ENCODE measurements at regions not wholly inside any gene's neighbourhood (a gene's known extent, or its start where the extent isn't known, plus 50 kb on each side); places are given as distances from the start of the nearest gene placed in this dataset.

DNA sequence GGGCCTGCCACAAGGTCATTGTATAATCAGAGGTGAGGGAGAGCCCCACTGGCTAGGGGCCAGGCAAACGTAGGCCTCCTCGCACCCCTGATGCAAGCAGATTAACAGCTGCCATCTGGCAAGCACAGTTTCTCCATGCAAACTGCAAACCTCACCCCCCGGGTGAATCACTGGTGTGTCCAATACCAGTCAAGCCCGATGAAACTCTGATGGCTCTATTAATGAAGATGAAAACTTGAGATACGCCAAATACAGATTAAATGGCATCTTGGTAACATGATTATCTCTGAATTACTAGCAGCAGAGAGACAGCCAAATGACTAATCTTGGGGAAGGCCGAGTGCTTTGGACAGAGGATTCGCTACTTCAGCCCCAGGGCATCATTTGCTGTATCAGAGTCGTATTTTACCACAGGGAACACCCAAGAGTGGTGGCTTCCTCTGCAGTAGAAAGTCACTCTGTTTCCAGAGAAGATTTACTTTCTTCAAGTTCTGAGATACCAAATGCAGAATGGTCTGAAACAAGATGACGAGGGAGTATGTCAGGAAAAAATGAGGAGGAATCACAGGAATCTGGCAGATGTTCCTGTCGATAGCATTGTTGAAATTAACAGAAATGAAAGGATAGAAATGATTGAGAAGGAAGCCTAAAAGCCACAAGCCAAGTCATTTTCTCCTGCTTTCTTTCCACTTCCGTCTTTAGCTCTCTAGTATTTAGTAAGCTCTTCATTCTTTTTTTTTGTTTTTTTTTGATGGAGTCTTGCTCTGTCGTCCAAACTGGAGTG is 96.2 kb upstream of the NR2F2 start:
- Histone ChIP-seq H3K36me3 (ENCODE audit: low read depth) (no peaks in the 10 kb centered on the region), H3K79me2 (ENCODE audit: insufficient read depth) (no peaks in the 10 kb centered on the region), H3K4me3 (peak overlapping the region; percentile 64), H3K9ac (peak overlapping the region; percentile 21; the same call in 1 of the 2 replicates), H4K20me1 (ENCODE audit: insufficient read depth) (no peaks in the 10 kb centered on the region), H3K9me3 (ENCODE audit: low read depth) (no peaks in the 10 kb centered on the region), H3K4me1 (ENCODE audit: insufficient read depth) (peaks cover 22% of the 10 kb centered on the region), H3K4me2 (ENCODE audit: unreplicated experiment) (peak overlapping the region; percentile 78), H3K27me3 (replicated peaks; ENCODE audit: insufficient read depth) (no peaks in the 10 kb centered on the region), H3F3A (ENCODE audit: insufficient read depth) (peaks cover 25% of the 10 kb centered on the region), H3K9me2 (ENCODE audit: insufficient read depth) (no peaks in the 10 kb centered on the region), H3K27ac (peak overlapping the region; percentile 59), H2AFZ (peak overlapping the region; percentile 40; the same call in 1 of the 2 replicates)
- 3 to 4% methylated on average over 12 of the region's 12 CpGs for WGBS, 2 experiments (ENCODE audit: low coverage in 1 of 2, low lambda C conversion rate in 2 of 2, missing lambda C conversion rate in 2 of 2)
- TF ChIP-seq EZH2phosphoT487 (IDR thresholded peaks at IDR 0.05; ENCODE audit: insufficient read depth, low read depth), result peak; percentile 89
- TF ChIP-seq EZH2 (IDR thresholded peaks at IDR 0.05; ENCODE audit: insufficient read depth, poor library complexity, severe bottlenecking), result no peak
- peak; percentile 88 for DNase-seq
- in situ Hi-C loops (cut with MboI), result no loop called here

DNA sequence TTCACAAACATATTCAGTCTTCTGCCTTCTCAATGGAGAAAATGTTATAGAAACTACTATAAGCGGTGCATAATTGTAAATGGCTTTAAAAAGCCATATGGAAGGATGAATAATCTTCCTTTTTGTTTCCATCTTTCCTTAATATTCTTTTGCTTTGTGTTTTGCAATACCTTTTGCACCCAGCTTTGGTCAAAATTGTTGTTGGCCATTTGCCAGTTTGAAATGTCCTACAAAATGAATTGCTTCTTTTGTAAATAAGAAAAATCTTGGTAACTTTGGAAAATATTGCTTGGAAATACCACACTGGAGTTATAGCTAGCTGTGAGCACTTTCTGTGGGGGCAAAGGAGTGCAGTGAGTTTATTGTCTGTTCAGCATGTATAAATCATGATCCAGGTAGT is 93.5 kb upstream of the NR2F2 start:
- H3K4me3 ChIP-seq, result no peak overlapping the region
- H3K9me2 ChIP-seq (ENCODE audit: insufficient read depth), result no peaks in the 10 kb centered on the region
- TF ChIP-seq EZH2phosphoT487 (IDR thresholded peaks at IDR 0.05; ENCODE audit: insufficient read depth, low read depth), result no peak
- no peak for TF ChIP-seq EZH2 (IDR thresholded peaks at IDR 0.05; ENCODE audit: insufficient read depth, poor library complexity, severe bottlenecking)
- H3K9me3 ChIP-seq (ENCODE audit: low read depth), result no peaks in the 10 kb centered on the region
- H3K79me2 ChIP-seq (ENCODE audit: insufficient read depth), result no peaks in the 10 kb centered on the region
- H3K4me1 ChIP-seq (ENCODE audit: insufficient read depth), result peaks cover 17% of the 10 kb centered on the region
- H3F3A ChIP-seq (ENCODE audit: insufficient read depth), result peaks cover 17% of the 10 kb centered on the region
- H3K27me3 ChIP-seq (replicated peaks; ENCODE audit: insufficient read depth), result no peaks in the 10 kb centered on the region
- no peak overlapping the region for H3K4me2 ChIP-seq (ENCODE audit: unreplicated experiment)
- no peak overlapping the region for H2AFZ ChIP-seq
- WGBS, 2 experiments (ENCODE audit: low coverage in 1 of 2, low lambda C conversion rate in 2 of 2, missing lambda C conversion rate in 2 of 2), result 94 to 100% methylated on average over 1 of the region's 1 CpG
- H3K27ac ChIP-seq, result no peak overlapping the region
- in situ Hi-C loops (cut with MboI), result no loop called here
- no peak for DNase-seq
- no peaks in the 10 kb centered on the region for H4K20me1 ChIP-seq (ENCODE audit: insufficient read depth)
- no peaks in the 10 kb centered on the region for H3K36me3 ChIP-seq (ENCODE audit: low read depth)
- H3K9ac ChIP-seq, result no peak overlapping the region

DNA sequence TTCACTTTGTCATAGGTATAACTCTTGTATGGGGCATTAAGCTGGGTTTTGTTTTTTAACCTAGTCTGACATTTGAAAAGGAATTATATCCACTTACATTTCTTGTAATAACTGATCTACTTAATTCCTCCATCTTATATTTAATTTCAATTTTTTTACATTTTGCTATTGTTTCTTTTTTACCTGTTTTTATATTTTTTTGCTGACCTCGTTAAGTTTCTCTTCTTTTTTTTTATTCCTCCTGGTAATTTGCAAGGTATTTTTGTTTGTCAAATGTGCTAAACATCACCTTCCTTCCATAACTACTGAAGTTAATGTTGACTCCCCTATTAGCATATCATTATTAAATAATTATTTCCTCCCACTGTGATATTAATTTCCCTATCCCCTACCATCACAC is 87.7 kb upstream of the NR2F2 start:
- H2AFZ ChIP-seq, result no peak overlapping the region
- no peak overlapping the region for H3K4me2 ChIP-seq (ENCODE audit: unreplicated experiment)
- H3K4me1 ChIP-seq (ENCODE audit: insufficient read depth), result no peaks in the 10 kb centered on the region
- TF ChIP-seq EZH2 (IDR thresholded peaks at IDR 0.05; ENCODE audit: insufficient read depth, poor library complexity, severe bottlenecking) (no peak), EZH2phosphoT487 (IDR thresholded peaks at IDR 0.05; ENCODE audit: insufficient read depth, low read depth) (no peak)
- no peak overlapping the region for H3K4me3 ChIP-seq
- 67 to 79% methylated on average over 1 of the region's 1 CpG for WGBS, 2 experiments (ENCODE audit: low coverage in 1 of 2, low lambda C conversion rate in 2 of 2, missing lambda C conversion rate in 2 of 2)
- in situ Hi-C loops (cut with MboI), result no loop called here
- no peaks in the 10 kb centered on the region for H3K27me3 ChIP-seq (replicated peaks; ENCODE audit: insufficient read depth)
- no peaks in the 10 kb centered on the region for H3F3A ChIP-seq (ENCODE audit: insufficient read depth)
- H3K9ac ChIP-seq, result no peak overlapping the region
- H3K9me3 ChIP-seq (ENCODE audit: low read depth), result no peaks in the 10 kb centered on the region
- no peak for DNase-seq
- no peaks in the 10 kb centered on the region for H3K9me2 ChIP-seq (ENCODE audit: insufficient read depth)
- no peaks in the 10 kb centered on the region for H4K20me1 ChIP-seq (ENCODE audit: insufficient read depth)
- H3K27ac ChIP-seq, result no peak overlapping the region
- H3K36me3 ChIP-seq (ENCODE audit: low read depth), result no peaks in the 10 kb centered on the region
- no peaks in the 10 kb centered on the region for H3K79me2 ChIP-seq (ENCODE audit: insufficient read depth)

DNA sequence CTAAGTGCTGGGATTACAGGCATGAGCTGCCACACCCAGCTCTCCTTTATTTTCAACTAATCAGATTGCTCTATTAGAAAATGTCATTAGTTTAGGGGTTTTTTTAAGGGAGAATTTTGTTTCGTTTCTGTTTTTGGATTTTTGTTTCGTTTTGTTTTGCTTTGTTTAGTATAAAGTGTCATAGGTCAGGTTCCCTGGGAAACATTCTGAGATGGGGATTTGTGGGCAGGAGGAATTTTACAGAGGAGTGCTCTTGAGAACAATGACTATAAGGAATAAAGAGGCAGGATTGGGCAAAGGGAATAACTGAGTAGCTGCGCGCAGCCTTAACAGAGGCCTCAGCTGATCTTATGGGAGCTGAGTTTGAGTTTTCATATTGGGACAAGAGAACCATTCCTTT is 86.8 kb upstream of the NR2F2 start:
- DNase-seq, result no peak

More for the DNA sequence above, 86.8 kb upstream of the NR2F2 start:
- Histone ChIP-seq H3F3A (ENCODE audit: insufficient read depth) (no peaks in the 10 kb centered on the region), H3K9me2 (ENCODE audit: insufficient read depth) (no peaks in the 10 kb centered on the region), H3K79me2 (ENCODE audit: insufficient read depth) (no peaks in the 10 kb centered on the region), H3K4me1 (ENCODE audit: insufficient read depth) (no peaks in the 10 kb centered on the region), H3K9me3 (ENCODE audit: low read depth) (no peaks in the 10 kb centered on the region), H3K27me3 (replicated peaks; ENCODE audit: insufficient read depth) (no peaks in the 10 kb centered on the region), H3K27ac (no peak overlapping the region), H2AFZ (no peak overlapping the region), H3K9ac (no peak overlapping the region), H3K4me2 (ENCODE audit: unreplicated experiment) (no peak overlapping the region), H4K20me1 (ENCODE audit: insufficient read depth) (no peaks in the 10 kb centered on the region), H3K36me3 (ENCODE audit: low read depth) (no peaks in the 10 kb centered on the region), H3K4me3 (no peak overlapping the region)
- in situ Hi-C loops (cut with MboI), result no loop called here
- TF ChIP-seq EZH2 (IDR thresholded peaks at IDR 0.05; ENCODE audit: insufficient read depth, poor library complexity, severe bottlenecking) (no peak), EZH2phosphoT487 (IDR thresholded peaks at IDR 0.05; ENCODE audit: insufficient read depth, low read depth) (no peak)
- WGBS, 2 experiments (ENCODE audit: low coverage in 1 of 2, low lambda C conversion rate in 2 of 2, missing lambda C conversion rate in 2 of 2), result 72 to 78% methylated on average over 4 of the region's 4 CpGs

All from GM23248 (cell line).